Psoas muscle (tissue), 7 donors: ENCODE measurements at regions not wholly inside any gene's neighbourhood (a gene's known extent, or its start where the extent isn't known, plus 50 kb on each side); places are given as distances from the start of the nearest gene placed in this dataset.
A peak's percentile ranks its signal among the peaks of the same experiment; 100 is the strongest.

Experiments
- ATAC-seq, 4 donors: fragments of 200-7000 bp; cut with Tn5 transposase; one replicate each; pipeline ENCODE4 v1.9.1; 2020; ENCODE audit warnings: moderate library complexity in 3 of 4, mild to moderate bottlenecking in 2 of 4
- DNase-seq, 2 donors: peaks; one replicate each; pipeline ENCODE4 v3.0.0-alpha.2; 2020
- H3K27ac ChIP-seq: fragments of 200-600 bp; one replicate; pipeline ENCODE4 v1.8.0; 2022
- H3K27me3 ChIP-seq, 3 donors: fragments of 200-600 bp in 1 of 3; one replicate each; pipeline versions ENCODE4 v1.6.1 to v1.8.0; 2013 to 2022; ENCODE audit warnings: low read length in 2 of 3, mild to moderate bottlenecking in 2 of 3, moderate library complexity in 1 of 3; ENCODE audit not compliant: insufficient read depth in 3 of 3
- H3K36me3 ChIP-seq, 2 donors: fragments of 200-600 bp in 1 of 2; one replicate each; pipeline versions ENCODE4 v1.6.1 to v1.8.0; 2013 to 2022; ENCODE audit warnings: low read depth in 1 of 2, mild to moderate bottlenecking in 1 of 2, moderate library complexity in 1 of 2; ENCODE audit not compliant: insufficient read depth in 1 of 2
- H3K4me1 ChIP-seq: fragments of 200-600 bp; one replicate; pipeline ENCODE4 v1.8.0; 2022
- H3K4me3 ChIP-seq: fragments of 200-600 bp; one replicate; pipeline ENCODE4 v1.8.0; 2022; ENCODE audit warnings: mild to moderate bottlenecking
- H3K9me3 ChIP-seq: fragments of 200-600 bp; one replicate; pipeline ENCODE4 v1.8.0; 2022
- WGBS, 3 donors: extraction: QIAGEN DNeasy Blood & Tissue Kit; methylation state at CpG; one replicate each; pipeline versions ENCODE4 v1.1.6 to v1.1.7; 2013; 5-methylcytosine and 5-hydroxymethylcytosine counted together
- intact Hi-C, 2 donors: fragments of 100-400 bp; cut with DNase I; formaldehyde crosslinking; loops; one replicate each; pipeline versions ENCODE4 v1.11.0 to v1.14.2; 2022
- TF ChIP-seq, protein P1 (sequence below): fragments of 200-600 bp; IDR thresholded peaks from one replicate; pipeline ENCODE4 v1.8.0; 2022; ENCODE audit warnings: antibody characterized with exemption
- donor health status: healthy with polysubstance abuse.
- donor health status: DM: no; HTN: no; CAD: no; lungs with moderate emphysema.
- donor health status: Bipolar disorder and iron deficiency.
- donor health status: healthy.
- donor health status: DM: yes; HTN: yes; CAD: no.
- donor health status: DM: no; HTN: no; CAD: no.
- donor health status: DM: yes; HTN: yes; CAD: no.

DNA sequence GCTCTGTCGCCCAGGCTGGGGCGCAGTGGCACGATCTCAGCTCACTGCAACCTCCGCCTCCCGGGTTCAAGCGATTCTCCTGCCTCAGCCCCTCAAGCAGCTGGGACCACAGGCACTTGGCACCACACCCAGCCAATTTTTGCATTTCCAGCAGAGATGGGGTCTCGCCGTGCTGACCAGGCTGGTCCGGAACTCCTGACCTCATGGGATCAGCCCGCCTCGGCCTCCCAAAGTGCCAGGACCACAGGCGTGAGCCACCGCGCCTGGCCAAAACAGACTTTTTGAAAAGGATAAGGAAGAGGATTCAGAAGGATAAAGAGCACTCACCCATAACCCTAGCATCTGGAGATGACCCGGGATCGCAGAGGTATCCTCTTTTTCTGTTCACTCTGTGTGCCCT is 224.5 kb upstream of the AGTR2 start:
- intact Hi-C loops, result no loop called here
- TF ChIP-seq, protein P1, sequence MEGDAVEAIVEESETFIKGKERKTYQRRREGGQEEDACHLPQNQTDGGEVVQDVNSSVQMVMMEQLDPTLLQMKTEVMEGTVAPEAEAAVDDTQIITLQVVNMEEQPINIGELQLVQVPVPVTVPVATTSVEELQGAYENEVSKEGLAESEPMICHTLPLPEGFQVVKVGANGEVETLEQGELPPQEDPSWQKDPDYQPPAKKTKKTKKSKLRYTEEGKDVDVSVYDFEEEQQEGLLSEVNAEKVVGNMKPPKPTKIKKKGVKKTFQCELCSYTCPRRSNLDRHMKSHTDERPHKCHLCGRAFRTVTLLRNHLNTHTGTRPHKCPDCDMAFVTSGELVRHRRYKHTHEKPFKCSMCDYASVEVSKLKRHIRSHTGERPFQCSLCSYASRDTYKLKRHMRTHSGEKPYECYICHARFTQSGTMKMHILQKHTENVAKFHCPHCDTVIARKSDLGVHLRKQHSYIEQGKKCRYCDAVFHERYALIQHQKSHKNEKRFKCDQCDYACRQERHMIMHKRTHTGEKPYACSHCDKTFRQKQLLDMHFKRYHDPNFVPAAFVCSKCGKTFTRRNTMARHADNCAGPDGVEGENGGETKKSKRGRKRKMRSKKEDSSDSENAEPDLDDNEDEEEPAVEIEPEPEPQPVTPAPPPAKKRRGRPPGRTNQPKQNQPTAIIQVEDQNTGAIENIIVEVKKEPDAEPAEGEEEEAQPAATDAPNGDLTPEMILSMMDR, result no peak
- no peak for DNase-seq
- H3K4me3 ChIP-seq, result no peak overlapping the region
- H3K9me3 ChIP-seq, result no peaks in the 10 kb centered on the region
- 88 to 98% (median 93%) methylated on average over 16 of the region's 16 CpGs for WGBS, 3 donors
- no peaks in the 10 kb centered on the region for H3K36me3 ChIP-seq
- no peaks in the 10 kb centered on the region for H3K27me3 ChIP-seq
- no peak overlapping the region for H3K27ac ChIP-seq
- H3K4me1 ChIP-seq, result no peaks in the 10 kb centered on the region
- no peak for ATAC-seq

DNA sequence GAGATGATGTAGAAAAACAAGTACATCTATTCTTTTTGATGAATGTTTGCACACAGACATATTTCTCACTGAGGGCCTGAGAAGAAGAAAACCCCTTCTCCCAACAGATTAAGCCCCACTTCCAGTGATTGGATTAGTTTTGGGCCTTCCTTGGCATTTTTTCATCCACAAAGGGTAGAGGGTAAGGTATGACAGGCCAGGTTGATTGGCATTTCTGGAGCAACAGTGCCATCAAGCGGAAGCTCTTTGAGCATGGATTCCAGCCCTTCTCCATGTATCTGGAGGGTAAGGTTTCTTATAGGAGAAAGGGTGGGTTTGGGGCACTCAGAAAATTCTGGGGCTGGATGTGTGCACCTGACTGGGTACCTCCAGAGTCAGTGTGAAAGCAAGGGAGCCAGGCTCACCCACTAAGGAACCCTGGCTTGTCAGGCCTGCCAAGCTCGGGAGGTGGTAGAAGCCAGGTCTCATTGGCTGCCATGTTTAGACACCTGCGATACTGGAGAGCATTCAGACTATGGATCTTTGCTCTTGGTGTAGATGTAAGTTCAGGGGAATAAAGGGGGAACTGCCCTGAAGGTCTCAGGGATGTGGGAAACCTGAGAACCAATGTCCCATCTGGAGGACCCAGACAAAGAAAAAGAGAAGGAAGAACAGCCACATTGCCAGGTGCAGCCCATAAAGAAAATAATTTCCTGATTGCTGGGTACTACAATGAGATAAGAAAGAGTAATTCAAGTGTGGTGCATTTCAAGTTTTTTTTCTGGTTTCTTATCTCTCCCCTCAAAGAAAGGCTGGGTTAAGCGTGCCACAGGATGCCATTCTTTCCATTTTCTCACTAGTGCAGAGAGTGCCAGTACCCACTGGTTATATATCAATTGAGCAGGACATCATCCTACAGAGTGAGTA is 222.3 kb upstream of the AGTR2 start:
- no peaks in the 10 kb centered on the region for H3K4me1 ChIP-seq
- DNase-seq (no peak), ATAC-seq (no peak)
- WGBS, 3 donors, result 90 to 95% (median 94%) methylated on average over 4 of the region's 4 CpGs
- H3K36me3 ChIP-seq, result no peaks in the 10 kb centered on the region
- H3K4me3 ChIP-seq, result no peak overlapping the region
- TF ChIP-seq, protein P1, result no peak
- intact Hi-C loops, result no loop called here
- H3K27me3 ChIP-seq, result no peaks in the 10 kb centered on the region
- H3K27ac ChIP-seq, result no peak overlapping the region
- no peaks in the 10 kb centered on the region for H3K9me3 ChIP-seq

DNA sequence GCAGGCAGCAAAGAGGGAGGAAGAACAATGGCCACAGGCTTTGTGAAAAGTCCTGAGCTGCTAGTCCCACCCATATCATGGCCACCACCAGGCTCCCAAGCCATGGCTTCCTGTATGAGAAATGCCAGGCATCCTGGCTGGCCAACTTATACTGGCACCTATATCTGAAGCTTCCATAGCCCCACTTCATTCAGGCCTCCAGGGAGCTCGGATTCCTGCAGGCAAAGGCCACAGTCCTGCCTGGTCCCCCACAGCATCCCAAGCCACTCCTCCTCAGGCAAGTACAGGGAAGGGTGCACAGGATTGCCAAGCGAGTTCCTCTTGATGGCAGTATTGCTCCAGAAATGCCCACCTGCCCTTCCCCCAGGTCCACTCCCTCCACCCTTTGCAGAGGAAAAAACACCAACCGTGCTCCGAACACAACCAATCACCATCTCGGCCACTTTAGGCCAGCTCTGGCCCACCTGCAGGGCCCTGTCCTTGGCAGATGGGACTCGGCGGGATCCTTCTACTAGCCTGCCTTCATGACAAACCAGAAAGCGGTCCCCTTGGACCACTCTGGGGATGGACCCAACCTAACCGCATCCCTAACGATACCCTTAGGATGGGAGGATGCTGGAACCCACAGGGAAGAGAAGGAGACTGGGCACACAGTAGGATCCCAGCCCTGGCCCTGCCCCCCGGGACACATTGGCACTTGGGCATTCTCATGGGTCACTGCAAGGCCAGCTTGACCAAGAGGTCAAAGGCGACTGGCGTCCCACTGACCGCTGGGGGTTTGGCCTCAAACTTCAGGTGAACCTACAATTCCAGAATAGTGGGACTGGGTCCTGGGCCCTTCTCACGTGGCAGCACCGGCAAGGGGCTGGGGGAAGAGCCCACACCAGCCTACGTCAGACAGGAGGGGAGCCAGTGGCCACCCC is 220.4 kb upstream of the AGTR2 start:
- Histone ChIP-seq H3K4me3 (no peak overlapping the region), H3K27me3 (no peaks in the 10 kb centered on the region), H3K4me1 (no peaks in the 10 kb centered on the region), H3K36me3 (no peaks in the 10 kb centered on the region), H3K27ac (no peak overlapping the region), H3K9me3 (no peaks in the 10 kb centered on the region)
- ATAC-seq (peak; percentile 40 to 76 (median 72)), DNase-seq (peak in 1 of 2 donors; percentile 58)
- intact Hi-C loops, result no loop called here
- TF ChIP-seq, protein P1, result peak; percentile 40
- 54 to 91% (median 80%) methylated on average over 17 of the region's 17 CpGs for WGBS, 3 donors

DNA sequence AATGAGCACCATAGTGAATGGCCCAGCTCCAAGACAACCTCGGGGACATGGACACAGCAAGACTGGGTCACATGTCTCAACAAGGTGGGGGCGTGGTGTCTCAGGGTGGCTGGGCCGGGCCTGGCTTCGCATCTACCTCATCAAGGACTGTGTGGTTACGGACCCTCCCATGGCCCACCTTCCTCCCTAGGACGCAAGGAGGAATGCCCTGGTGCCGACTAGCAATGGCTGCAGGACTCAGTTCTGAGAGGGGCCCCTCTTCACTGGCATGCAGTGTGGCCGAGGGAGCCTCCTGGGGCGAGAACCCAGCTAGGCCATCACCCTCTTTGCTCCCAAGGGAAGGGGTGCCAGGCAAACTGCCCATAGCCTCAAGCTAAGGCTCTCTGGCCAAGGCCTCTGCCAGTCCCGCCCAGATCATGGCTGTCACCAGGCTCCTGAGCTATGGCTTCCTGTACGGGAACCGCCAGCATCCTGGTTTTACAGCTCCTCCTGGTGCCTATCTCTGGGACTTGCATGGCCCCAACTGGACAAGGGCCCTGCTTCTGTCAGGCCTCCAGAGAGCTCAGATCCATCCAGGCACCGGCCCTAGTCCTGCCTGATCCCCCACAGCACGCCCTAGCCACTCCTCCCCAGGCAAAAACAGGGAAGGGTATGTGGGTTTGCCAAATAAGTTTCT is 218.0 kb upstream of the AGTR2 start:
- H3K36me3 ChIP-seq, result no peaks in the 10 kb centered on the region
- ATAC-seq (no peak), DNase-seq (no peak)
- no peak overlapping the region for H3K4me3 ChIP-seq
- no peaks in the 10 kb centered on the region for H3K27me3 ChIP-seq
- H3K9me3 ChIP-seq, result no peaks in the 10 kb centered on the region
- no peaks in the 10 kb centered on the region for H3K4me1 ChIP-seq
- H3K27ac ChIP-seq, result no peak overlapping the region
- 85 to 97% (median 89%) methylated on average over 11 to 14 of the region's 14 CpGs for WGBS, 3 donors
- TF ChIP-seq, protein P1, result peak; percentile 14
- intact Hi-C loops, result no loop called here
